ENCODE measurements at regions not wholly inside any gene's neighbourhood (a gene's known extent, or its start where the extent isn't known, plus 50 kb on each side); places are given as distances from the start of the nearest gene placed in this dataset.

- TF ChIP-seq CTCF (IDR thresholded peaks at IDR 0.05; ENCODE audit: insufficient read depth, low read depth, low read length) (no peak), EZH2 (IDR thresholded peaks at IDR 0.05; ENCODE audit: insufficient read depth, low read length) (no peak)
Measured at GRCh38 chr11:104764710-104765045, 133.6 kb downstream of the CASP12 start.
